ENCODE measurements at regions not wholly inside any gene's neighbourhood (a gene's known extent, or its start where the extent isn't known, plus 50 kb on each side); places are given as distances from the start of the nearest gene placed in this dataset.
"Not testable (repeated sequence)": the region's sequence is repeated elsewhere in the genome, so short reads cannot be mapped to it uniquely, and the experiment has no call there.

GRCh38 chr21:27526451-27526850 is 559.6 kb upstream of the ADAMTS5 start:
- no peak overlapping the region for H3K4me3 ChIP-seq (ENCODE audit: low read length)
- no peak for DNase-seq (ENCODE audit: low read depth)
- no peak for TF ChIP-seq CTCF (IDR thresholded peaks at IDR 0.05; ENCODE audit: insufficient read depth, low read depth, low read length, missing control alignments)

GRCh38 chr21:27525780-27526179 is 558.9 kb upstream of the ADAMTS5 start:
- no peak for DNase-seq (ENCODE audit: low read depth)

GRCh38 chr21:27519361-27519760 is 552.5 kb upstream of the ADAMTS5 start:
- TF ChIP-seq CTCF (IDR thresholded peaks at IDR 0.05; ENCODE audit: insufficient read depth, low read depth, low read length, missing control alignments) = no peak
- H3K4me3 ChIP-seq (ENCODE audit: low read length) = no peak overlapping the region
- peak; percentile 66 for DNase-seq (ENCODE audit: low read depth)

More at GRCh38 chr21:27525780-27526179, 558.9 kb upstream of the ADAMTS5 start:
- no peak overlapping the region for H3K4me3 ChIP-seq (ENCODE audit: low read length)
- TF ChIP-seq CTCF (IDR thresholded peaks at IDR 0.05; ENCODE audit: insufficient read depth, low read depth, low read length, missing control alignments) = no peak

GRCh38 chr21:27517177-27517576 is 550.3 kb upstream of the ADAMTS5 start:
- not testable (repeated sequence) for H3K4me3 ChIP-seq (ENCODE audit: low read length); DNase-seq (ENCODE audit: low read depth)

GRCh38 chr21:27515676-27516075 is 548.8 kb upstream of the ADAMTS5 start:
- no peak for DNase-seq (ENCODE audit: low read depth)
- TF ChIP-seq CTCF (IDR thresholded peaks at IDR 0.05; ENCODE audit: insufficient read depth, low read depth, low read length, missing control alignments) = no peak

GRCh38 chr21:27513825-27514224 is 546.9 kb upstream of the ADAMTS5 start:
- no peak for TF ChIP-seq CTCF (IDR thresholded peaks at IDR 0.05; ENCODE audit: insufficient read depth, low read depth, low read length, missing control alignments)
- no peak overlapping the region for H3K4me3 ChIP-seq (ENCODE audit: low read length)
- no peak for DNase-seq (ENCODE audit: low read depth)

More at GRCh38 chr21:27515676-27516075, 548.8 kb upstream of the ADAMTS5 start:
- no peak overlapping the region for H3K4me3 ChIP-seq (ENCODE audit: low read length)

- no peak for DNase-seq (ENCODE audit: low read depth)
- no peak for TF ChIP-seq CTCF (IDR thresholded peaks at IDR 0.05; ENCODE audit: insufficient read depth, low read depth, low read length, missing control alignments)
Measured at GRCh38 chr21:27513016-27513415, 546.1 kb upstream of the ADAMTS5 start.

More at GRCh38 chr21:27513016-27513415, 546.1 kb upstream of the ADAMTS5 start:
- no peak overlapping the region for H3K4me3 ChIP-seq (ENCODE audit: low read length)
